HCT116 (cell line): ENCODE measurements at regions not wholly inside any gene's neighbourhood (a gene's known extent, or its start where the extent isn't known, plus 50 kb on each side); places are given as distances from the start of the nearest gene placed in this dataset.

Source experiments
- ATAC-seq: fragments of 200-7000 bp; cut with Tn5 transposase; 2 replicates; pipeline ENCODE4 v1.9.1; 2020; ENCODE audit warnings: mild to moderate bottlenecking, moderate library complexity
- BruUV-seq: library from RNA; stranded (reverse); fragments of 400-500 nt; replicated peaks from 2 replicates; lab custom pipeline; 2021; lab: Mats Ljungman, UMichigan
- CTCF ChIA-PET: fragments of 300-600 bp; sonication (Branson Sonifier 250); formaldehyde crosslinking; loops from one replicate; lab custom pipeline; 2021; ENCODE audit warnings: antibody characterized with exemption; lab: Charles Lee
- POLR2A ChIA-PET: fragments of 300-600, 350-600 bp; sonication (Branson Sonifier 250); formaldehyde crosslinking; loops from one replicate; lab custom pipeline; 2021; ENCODE audit warnings: antibody characterized with exemption; lab: Charles Lee
- RAD21 ChIA-PET, 2 experiments: fragments of 300-600 bp; sonication (Branson Sonifier 250); formaldehyde crosslinking; loops; one replicate each; lab custom pipeline; 2023; ENCODE audit warnings: low total read pairs in 2 of 2; ENCODE audit not compliant: uncharacterized antibody in 2 of 2, unreplicated experiment in 2 of 2, low non-redundant PET in 1 of 2; lab: Charles Lee
- DNase-seq: peaks from one replicate; pipeline ENCODE4 v3.0.0-alpha.2; 2010; ENCODE audit warnings: low read depth, low spot score
- H2AFZ ChIP-seq: fragments of 200-600 bp; shearing (Covaris generic), sonication (generic); 2 replicates; pipeline ENCODE4 v1.6.1; 2017; ENCODE audit warnings: low read depth, mixed run types, mixed read lengths, antibody characterized with exemption, low read length; ENCODE audit not compliant: poor library complexity, severe bottlenecking
- H3K27ac ChIP-seq: 2 replicates; pipeline ENCODE4 v1.5.1; 2012; ENCODE audit warnings: low read depth, low read length
- H3K27me3 ChIP-seq: fragments of 200-600 bp; sonication (generic); 2 replicates; pipeline ENCODE4 v1.6.1; 2016; ENCODE audit warnings: mixed run types, low read length, mixed read lengths; ENCODE audit not compliant: insufficient read depth
- H3K36me3 ChIP-seq, 2 experiments: fragments of 200-500 bp in 1 of 2; fragments of 200-600 bp in 1 of 2; sonication (Bioruptor generic) in 1 of 2; sonication (generic) in 1 of 2; 2 replicates each; pipeline versions ENCODE4 v1.5.1 to v1.6.1; 2014 to 2016; ENCODE audit warnings: low read length in 2 of 2, inconsistent platforms in 1 of 2, mixed read lengths in 1 of 2, mixed run types in 1 of 2; ENCODE audit not compliant: insufficient read depth in 2 of 2, control insufficient read depth in 1 of 2
- H3K4me1 ChIP-seq, 2 experiments: fragments of 200-600 bp in 1 of 2; sonication (generic) in 1 of 2; 2 replicates each; pipeline versions ENCODE4 v1.5.1 to v1.6.1; 2012 to 2017; ENCODE audit warnings: low read length in 2 of 2, inconsistent platforms in 1 of 2, mild to moderate bottlenecking in 1 of 2, mixed read lengths in 1 of 2, mixed run types in 1 of 2, moderate library complexity in 1 of 2; ENCODE audit not compliant: insufficient read depth in 2 of 2, control insufficient read depth in 1 of 2
- H3K4me2 ChIP-seq: fragments of 200-600 bp; sonication (generic); 2 replicates; pipeline ENCODE4 v1.6.1; 2017; ENCODE audit warnings: mixed run types, low read length, mixed read lengths
- H3K4me3 ChIP-seq, 2 experiments: fragments of 200-600 bp in 1 of 2; sonication (generic) in 1 of 2; replicated peaks in 1 of 2; 2 replicates each; pipeline ENCODE4 v1.5.1; 2011 to 2016; ENCODE audit warnings: low read length in 2 of 2, control low read depth in 1 of 2, low read depth in 1 of 2, mild to moderate bottlenecking in 1 of 2, mixed read lengths in 1 of 2, mixed run types in 1 of 2
- H3K79me2 ChIP-seq: fragments of 200-600 bp; sonication (generic); 2 replicates; pipeline ENCODE4 v1.6.1; 2017; ENCODE audit warnings: mild to moderate bottlenecking, mixed run types, low read length, moderate library complexity, mixed read lengths; ENCODE audit not compliant: insufficient read depth
- H3K9ac ChIP-seq: fragments of 200-600 bp; sonication (generic); 2 replicates; pipeline ENCODE4 v1.6.1; 2016; ENCODE audit warnings: low read length, mixed read lengths
- H3K9me2 ChIP-seq: fragments of 200-600 bp; sonication (generic), shearing (Covaris generic); 2 replicates; pipeline ENCODE4 v1.6.1; 2017; ENCODE audit warnings: mixed run types, mild to moderate bottlenecking, moderate library complexity; ENCODE audit not compliant: insufficient read depth
- H3K9me3 ChIP-seq, 2 experiments: fragments of 200-500 bp in 1 of 2; fragments of 200-600 bp in 1 of 2; sonication (Bioruptor generic) in 1 of 2; sonication (generic) in 1 of 2; 2 replicates each; pipeline ENCODE4 v1.6.1; 2014 to 2017; ENCODE audit warnings: low read length in 2 of 2, mixed read lengths in 2 of 2, inconsistent platforms in 1 of 2, low read depth in 1 of 2, mild to moderate bottlenecking in 1 of 2, mixed run types in 1 of 2, moderate library complexity in 1 of 2; ENCODE audit not compliant: control insufficient read depth in 1 of 2, insufficient read depth in 1 of 2
- H4K20me1 ChIP-seq: fragments of 200-600 bp; sonication (generic), shearing (Covaris generic); 2 replicates; pipeline ENCODE4 v1.6.1; 2017; ENCODE audit warnings: mixed run types, mild to moderate bottlenecking, moderate library complexity; ENCODE audit not compliant: insufficient read depth
- EZH2 ChIP-seq: fragments of 200-600 bp; sonication (generic); IDR thresholded peaks from 2 replicates; pipeline ENCODE4 v1.6.1; 2017; ENCODE audit warnings: antibody characterized with exemption, mixed run types
- POLR2AphosphoS5 ChIP-seq: IDR thresholded peaks from 2 replicates; pipeline ENCODE4 v1.6.1; 2011; ENCODE audit warnings: mild to moderate bottlenecking, low read depth, low read length, moderate library complexity
- SIN3A ChIP-seq: IDR thresholded peaks from 2 replicates; pipeline ENCODE4 v1.6.1; 2012; ENCODE audit warnings: low read depth
- SRF ChIP-seq: IDR thresholded peaks from 2 replicates; pipeline ENCODE4 v1.6.1; 2012; ENCODE audit warnings: low read depth
- TCF7L2 ChIP-seq: IDR thresholded peaks from 2 replicates; pipeline ENCODE4 v1.7.0; 2011; ENCODE audit warnings: borderline replicate concordance, inconsistent platforms; ENCODE audit not compliant: insufficient read depth, insufficient read length; ENCODE audit errors: extremely low read depth
- ZNF274 ChIP-seq: fragments of 200-500 bp; sonication (Bioruptor generic); IDR thresholded peaks from 2 replicates; pipeline ENCODE4 v1.6.1; 2014; ENCODE audit warnings: mild to moderate bottlenecking, low read depth, low read length, inconsistent platforms
- intact Hi-C: fragments of 100-400 bp; cut with micrococcal nuclease; formaldehyde crosslinking; loops from 2 replicates; pipeline ENCODE4 v1.10.0; 2022
- TF ChIP-seq, protein P1 (sequence below): IDR thresholded peaks from 2 replicates; pipeline ENCODE4 v1.6.1; 2012; ENCODE audit warnings: low read depth
- TF ChIP-seq, protein P2 (sequence below): IDR thresholded peaks from 2 replicates; pipeline ENCODE4 v1.6.1; 2011; ENCODE audit warnings: mild to moderate bottlenecking, low read length, moderate library complexity; ENCODE audit not compliant: insufficient replicate concordance; ENCODE audit errors: extremely low read depth

- Histone ChIP-seq H3K9ac (no peak overlapping the region), H4K20me1 (no peaks in the 10 kb centered on the region), H3K27ac (no peak overlapping the region), H3K9me3 (no peaks in the 10 kb centered on the region), H2AFZ (no peak overlapping the region), H3K36me3 (no peaks in the 10 kb centered on the region), H3K4me2 (no peak overlapping the region), H3K9me2 (no peaks in the 10 kb centered on the region), H3K79me2 (no peaks in the 10 kb centered on the region), H3K27me3 (no peaks in the 10 kb centered on the region), H3K4me1 (peaks cover 0 to 14% of the 10 kb centered on the region in 2 experiments; a peak in 2 of 4 replicates), H3K4me3 (no peak overlapping the region)
- DNase-seq (no peak), ATAC-seq (no peak)
- TF ChIP-seq EZH2 (no peak), ZNF274 (no peak), TCF7L2 (no peak), SRF (no peak), SIN3A (no peak), POLR2AphosphoS5 (no peak)
- TF ChIP-seq, protein P1, sequence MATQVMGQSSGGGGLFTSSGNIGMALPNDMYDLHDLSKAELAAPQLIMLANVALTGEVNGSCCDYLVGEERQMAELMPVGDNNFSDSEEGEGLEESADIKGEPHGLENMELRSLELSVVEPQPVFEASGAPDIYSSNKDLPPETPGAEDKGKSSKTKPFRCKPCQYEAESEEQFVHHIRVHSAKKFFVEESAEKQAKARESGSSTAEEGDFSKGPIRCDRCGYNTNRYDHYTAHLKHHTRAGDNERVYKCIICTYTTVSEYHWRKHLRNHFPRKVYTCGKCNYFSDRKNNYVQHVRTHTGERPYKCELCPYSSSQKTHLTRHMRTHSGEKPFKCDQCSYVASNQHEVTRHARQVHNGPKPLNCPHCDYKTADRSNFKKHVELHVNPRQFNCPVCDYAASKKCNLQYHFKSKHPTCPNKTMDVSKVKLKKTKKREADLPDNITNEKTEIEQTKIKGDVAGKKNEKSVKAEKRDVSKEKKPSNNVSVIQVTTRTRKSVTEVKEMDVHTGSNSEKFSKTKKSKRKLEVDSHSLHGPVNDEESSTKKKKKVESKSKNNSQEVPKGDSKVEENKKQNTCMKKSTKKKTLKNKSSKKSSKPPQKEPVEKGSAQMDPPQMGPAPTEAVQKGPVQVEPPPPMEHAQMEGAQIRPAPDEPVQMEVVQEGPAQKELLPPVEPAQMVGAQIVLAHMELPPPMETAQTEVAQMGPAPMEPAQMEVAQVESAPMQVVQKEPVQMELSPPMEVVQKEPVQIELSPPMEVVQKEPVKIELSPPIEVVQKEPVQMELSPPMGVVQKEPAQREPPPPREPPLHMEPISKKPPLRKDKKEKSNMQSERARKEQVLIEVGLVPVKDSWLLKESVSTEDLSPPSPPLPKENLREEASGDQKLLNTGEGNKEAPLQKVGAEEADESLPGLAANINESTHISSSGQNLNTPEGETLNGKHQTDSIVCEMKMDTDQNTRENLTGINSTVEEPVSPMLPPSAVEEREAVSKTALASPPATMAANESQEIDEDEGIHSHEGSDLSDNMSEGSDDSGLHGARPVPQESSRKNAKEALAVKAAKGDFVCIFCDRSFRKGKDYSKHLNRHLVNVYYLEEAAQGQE = no peak
- TF ChIP-seq, protein P2, sequence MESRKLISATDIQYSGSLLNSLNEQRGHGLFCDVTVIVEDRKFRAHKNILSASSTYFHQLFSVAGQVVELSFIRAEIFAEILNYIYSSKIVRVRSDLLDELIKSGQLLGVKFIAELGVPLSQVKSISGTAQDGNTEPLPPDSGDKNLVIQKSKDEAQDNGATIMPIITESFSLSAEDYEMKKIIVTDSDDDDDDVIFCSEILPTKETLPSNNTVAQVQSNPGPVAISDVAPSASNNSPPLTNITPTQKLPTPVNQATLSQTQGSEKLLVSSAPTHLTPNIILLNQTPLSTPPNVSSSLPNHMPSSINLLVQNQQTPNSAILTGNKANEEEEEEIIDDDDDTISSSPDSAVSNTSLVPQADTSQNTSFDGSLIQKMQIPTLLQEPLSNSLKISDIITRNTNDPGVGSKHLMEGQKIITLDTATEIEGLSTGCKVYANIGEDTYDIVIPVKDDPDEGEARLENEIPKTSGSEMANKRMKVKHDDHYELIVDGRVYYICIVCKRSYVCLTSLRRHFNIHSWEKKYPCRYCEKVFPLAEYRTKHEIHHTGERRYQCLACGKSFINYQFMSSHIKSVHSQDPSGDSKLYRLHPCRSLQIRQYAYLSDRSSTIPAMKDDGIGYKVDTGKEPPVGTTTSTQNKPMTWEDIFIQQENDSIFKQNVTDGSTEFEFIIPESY = no peak
- no TSS peak for BruUV-seq
- CTCF ChIA-PET = no interaction called here
- POLR2A ChIA-PET = no interaction called here
- intact Hi-C loops = no loop called here
- RAD21 ChIA-PET = no interaction called here
Observed at GRCh38 chr11:11746449-11746848, 95.3 kb upstream of the USP47 start.
